ENCODE measurements at regions not wholly inside any gene's neighbourhood (a gene's known extent, or its start where the extent isn't known, plus 50 kb on each side); places are given as distances from the start of the nearest gene placed in this dataset.

DNA sequence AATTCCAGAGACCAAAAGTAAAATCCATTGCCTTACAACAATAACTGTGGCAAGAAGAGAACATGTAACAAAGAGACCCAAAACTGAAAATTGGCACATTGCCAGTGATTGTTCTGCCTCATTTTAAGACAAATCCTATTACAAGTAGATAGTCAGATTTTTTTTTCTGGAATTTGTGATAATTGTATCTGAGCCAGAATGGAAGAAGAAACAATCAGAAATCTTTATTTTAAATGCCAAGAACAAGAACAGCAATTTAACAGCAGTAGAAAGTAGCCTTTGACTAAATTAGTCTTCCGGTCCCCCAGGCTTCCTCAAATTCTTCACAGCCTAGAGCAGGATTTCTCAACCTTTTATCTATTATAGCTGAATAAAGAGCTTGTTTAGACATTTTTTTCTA lies 106.7 kb upstream of the PTPN3 start:
- no peak for TF ChIP-seq TAF1 (IDR thresholded peaks at IDR 0.05; ENCODE audit: borderline replicate concordance, insufficient read depth, low read length)
- TF ChIP-seq, protein P1, sequence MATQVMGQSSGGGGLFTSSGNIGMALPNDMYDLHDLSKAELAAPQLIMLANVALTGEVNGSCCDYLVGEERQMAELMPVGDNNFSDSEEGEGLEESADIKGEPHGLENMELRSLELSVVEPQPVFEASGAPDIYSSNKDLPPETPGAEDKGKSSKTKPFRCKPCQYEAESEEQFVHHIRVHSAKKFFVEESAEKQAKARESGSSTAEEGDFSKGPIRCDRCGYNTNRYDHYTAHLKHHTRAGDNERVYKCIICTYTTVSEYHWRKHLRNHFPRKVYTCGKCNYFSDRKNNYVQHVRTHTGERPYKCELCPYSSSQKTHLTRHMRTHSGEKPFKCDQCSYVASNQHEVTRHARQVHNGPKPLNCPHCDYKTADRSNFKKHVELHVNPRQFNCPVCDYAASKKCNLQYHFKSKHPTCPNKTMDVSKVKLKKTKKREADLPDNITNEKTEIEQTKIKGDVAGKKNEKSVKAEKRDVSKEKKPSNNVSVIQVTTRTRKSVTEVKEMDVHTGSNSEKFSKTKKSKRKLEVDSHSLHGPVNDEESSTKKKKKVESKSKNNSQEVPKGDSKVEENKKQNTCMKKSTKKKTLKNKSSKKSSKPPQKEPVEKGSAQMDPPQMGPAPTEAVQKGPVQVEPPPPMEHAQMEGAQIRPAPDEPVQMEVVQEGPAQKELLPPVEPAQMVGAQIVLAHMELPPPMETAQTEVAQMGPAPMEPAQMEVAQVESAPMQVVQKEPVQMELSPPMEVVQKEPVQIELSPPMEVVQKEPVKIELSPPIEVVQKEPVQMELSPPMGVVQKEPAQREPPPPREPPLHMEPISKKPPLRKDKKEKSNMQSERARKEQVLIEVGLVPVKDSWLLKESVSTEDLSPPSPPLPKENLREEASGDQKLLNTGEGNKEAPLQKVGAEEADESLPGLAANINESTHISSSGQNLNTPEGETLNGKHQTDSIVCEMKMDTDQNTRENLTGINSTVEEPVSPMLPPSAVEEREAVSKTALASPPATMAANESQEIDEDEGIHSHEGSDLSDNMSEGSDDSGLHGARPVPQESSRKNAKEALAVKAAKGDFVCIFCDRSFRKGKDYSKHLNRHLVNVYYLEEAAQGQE (IDR thresholded peaks at IDR 0.05; ENCODE audit: insufficient read depth in 1 of 2, low read depth in 2 of 2, low read length in 2 of 2), result no peak

Measured in PFSK-1 (cell line).